HG03025 (cell line): ENCODE measurements at regions not wholly inside any gene's neighbourhood (a gene's known extent, or its start where the extent isn't known, plus 50 kb on each side); places are given as distances from the start of the nearest gene placed in this dataset.
"Not testable (repeated sequence)": the region's sequence is repeated elsewhere in the genome, so short reads cannot be mapped to it uniquely, and the experiment has no call there.

Source experiments
- ATAC-seq: cut with Tn5 transposase; IDR thresholded peaks from one replicate; pipeline ENCODE4 v1.9.1; 2021; ENCODE audit warnings: mild to moderate bottlenecking, moderate library complexity; ENCODE audit not compliant: unreplicated experiment, low FRiP score

- ATAC-seq, result no peak
Measured at GRCh38 chr6:112401083-112401482, 54.0 kb downstream of the RFPL4B start.

- no peak for ATAC-seq
Measured at GRCh38 chr6:112407101-112407590, 60.0 kb downstream of the RFPL4B start.

DNA sequence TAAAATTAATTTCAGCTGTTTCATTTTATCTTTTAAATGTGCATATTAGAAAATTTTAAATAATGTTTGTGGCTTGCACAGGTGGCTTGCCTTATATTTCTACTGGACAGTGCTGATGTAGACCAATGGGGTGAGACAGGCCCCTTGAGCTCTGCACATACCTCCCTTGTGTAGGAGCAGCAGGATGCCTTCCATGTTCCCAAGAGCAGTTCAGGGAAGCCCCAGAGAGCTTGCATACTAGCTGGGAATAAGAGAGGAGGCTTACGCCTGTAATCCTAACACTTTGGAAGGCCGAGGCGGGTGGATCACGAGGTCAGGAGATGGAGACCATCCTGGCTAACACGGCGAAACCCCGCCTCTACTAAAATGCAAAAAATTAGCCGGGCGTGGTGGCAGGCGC is 61.4 kb downstream of the RFPL4B start:
- no peak for ATAC-seq

DNA sequence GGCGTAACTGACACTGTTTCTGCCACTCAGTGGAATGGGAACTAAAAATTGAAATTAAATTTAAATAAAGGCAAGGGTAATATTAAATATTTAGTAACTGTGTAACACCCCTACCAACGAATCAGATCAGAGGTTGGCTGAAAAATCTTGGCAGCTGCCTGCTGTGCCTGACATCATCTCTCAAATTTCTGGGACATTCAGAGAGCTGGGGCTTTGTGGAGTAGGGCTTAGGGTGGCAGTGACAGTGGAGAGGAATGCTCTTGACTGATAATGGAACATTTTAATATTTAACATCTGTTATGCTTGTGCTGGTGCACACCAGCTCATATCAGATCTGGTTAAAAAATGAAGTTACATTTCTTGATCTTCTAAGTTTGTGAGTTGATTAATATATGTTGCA is 62.2 kb downstream of the RFPL4B start:
- no peak for ATAC-seq

DNA sequence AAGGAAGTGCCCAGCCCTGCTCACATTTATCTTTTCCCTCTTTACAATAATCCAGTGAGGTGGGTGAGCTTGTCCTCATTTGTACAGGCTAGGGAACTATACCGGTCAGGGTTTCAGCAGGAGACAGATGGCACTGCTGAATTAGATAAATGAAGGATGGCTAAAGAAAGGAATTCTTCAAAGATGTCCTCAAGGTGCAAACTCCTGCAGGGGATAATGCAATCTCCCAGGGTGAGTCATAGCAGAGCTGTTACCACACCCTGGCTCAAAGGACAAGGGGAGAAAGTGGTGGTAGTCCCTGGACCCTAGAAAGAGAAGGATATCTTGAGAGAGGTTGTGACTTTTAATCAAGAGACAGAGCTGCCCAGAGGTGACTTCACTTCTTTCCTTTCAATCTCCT is 66.7 kb downstream of the RFPL4B start:
- no peak for ATAC-seq

GRCh38 chr6:112415366-112415765 is 68.2 kb downstream of the RFPL4B start:
- ATAC-seq, result no peak

DNA sequence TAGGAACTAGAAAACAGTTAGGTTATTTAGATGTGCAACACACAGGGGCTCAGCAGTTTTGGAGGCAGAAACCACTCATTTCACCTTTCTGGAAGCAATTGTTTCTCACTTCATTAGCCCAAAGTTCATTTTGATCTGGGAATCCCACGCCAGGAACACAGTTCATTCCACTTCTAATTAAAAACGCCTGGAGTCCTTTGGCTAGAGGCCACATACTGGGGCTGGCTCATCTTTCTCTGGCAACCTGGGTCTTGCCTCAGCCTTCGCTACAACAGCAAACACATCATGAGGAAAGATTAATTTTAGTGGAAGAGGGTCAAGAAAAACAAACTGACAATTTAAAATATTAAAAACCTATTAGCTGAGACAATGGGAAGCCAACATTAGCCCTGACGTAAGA is 69.7 kb downstream of the RFPL4B start:
- no peak for ATAC-seq

- not testable (repeated sequence) for ATAC-seq
Measured at GRCh38 chr6:112427011-112427410, 79.9 kb downstream of the RFPL4B start.

DNA sequence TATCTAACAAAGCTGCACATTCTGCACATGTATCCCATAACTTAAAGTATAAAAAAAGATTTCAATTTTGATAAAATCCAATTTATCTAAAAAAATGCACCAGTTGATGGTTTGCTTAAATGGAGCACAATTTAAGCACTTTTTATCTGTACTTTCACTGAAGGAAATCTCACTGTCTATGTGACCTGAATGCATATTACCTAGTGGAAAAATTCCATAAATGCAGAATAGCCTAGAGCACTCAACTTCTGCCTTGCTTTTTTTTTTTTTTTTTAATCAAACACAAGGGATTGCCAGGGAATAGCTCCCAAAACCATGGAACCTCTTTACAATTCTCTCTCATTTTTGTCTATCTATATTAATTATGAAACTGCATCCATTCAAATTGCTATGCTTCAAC is 80.4 kb downstream of the RFPL4B start:
- no peak for ATAC-seq

DNA sequence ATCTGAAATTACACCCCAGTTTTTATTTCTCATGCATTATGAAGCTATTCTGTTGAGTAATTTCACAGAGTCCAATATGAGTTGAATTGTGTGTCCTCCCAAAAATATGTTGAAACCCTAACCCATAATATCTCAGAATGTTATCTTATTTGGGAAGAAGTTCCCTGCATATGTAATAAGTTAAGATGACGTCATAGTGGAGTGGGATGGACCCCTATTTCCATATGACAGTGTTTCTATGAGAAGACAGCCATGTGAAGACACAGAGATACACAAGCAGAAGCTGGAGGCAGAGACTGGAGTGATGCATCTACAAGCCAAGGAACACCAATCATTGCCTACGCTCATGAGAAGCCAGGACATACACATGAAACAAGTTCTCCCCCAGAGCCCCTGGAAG is 81.3 kb downstream of the RFPL4B start:
- no peak for ATAC-seq

DNA sequence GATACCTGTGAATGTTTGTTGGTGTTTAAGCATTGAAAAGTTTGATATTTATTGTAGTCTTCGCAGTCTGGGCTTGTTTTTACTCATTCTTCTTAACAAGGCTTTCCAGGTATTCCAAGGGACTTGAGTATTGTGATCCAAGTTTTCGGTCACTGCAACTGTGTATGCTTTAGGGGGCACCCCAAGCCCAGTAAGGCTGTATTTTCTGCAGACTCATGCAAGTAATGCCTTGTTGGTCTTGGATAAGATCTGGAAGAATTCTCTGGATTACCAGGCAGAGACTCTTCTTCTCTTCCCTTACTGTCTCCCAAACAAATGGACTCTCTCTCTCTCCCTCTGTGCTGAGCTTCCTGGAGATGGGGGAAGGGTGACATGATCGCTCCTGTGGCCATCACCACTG is 82.1 kb downstream of the RFPL4B start:
- ATAC-seq, result no peak

GRCh38 chr6:112431803-112432202 is 84.7 kb downstream of the RFPL4B start:
- ATAC-seq, result no peak

GRCh38 chr6:112432853-112433252 is 85.7 kb downstream of the RFPL4B start:
- no peak for ATAC-seq

GRCh38 chr6:112433457-112433856 is 86.3 kb downstream of the RFPL4B start:
- ATAC-seq, result no peak

DNA sequence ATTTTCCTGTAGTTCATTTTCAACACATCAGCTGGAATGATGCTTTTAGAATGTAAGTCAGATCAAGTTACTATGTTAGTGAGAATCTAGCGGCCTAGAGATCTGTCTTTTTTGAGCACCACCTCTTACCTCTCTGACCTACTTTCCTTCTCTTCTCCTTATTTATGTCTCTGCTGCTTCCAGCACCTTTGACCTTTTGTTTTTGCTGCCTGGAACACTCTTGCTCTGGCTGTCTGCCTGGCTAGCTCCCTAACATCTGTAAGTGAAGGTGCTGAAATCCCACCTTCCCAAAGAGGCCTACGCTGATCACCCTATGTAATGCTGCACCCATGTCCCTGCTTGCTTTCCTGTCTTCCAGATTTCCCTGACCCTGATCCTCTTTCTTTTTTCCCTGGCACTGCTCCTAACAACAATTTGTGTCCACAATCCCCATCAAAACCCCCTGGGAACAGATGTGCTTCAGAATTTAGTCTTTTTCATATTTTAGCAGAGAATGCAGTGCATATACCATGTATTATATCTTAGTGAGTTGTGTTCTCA is 87.8 kb downstream of the RFPL4B start:
- no peak for ATAC-seq

- no peak for ATAC-seq
Measured at GRCh38 chr6:112437058-112437457, 89.9 kb downstream of the RFPL4B start.

GRCh38 chr6:112439010-112439409 is 91.9 kb downstream of the RFPL4B start:
- no peak for ATAC-seq

GRCh38 chr6:112439432-112439831 is 92.3 kb downstream of the RFPL4B start:
- ATAC-seq, result no peak

DNA sequence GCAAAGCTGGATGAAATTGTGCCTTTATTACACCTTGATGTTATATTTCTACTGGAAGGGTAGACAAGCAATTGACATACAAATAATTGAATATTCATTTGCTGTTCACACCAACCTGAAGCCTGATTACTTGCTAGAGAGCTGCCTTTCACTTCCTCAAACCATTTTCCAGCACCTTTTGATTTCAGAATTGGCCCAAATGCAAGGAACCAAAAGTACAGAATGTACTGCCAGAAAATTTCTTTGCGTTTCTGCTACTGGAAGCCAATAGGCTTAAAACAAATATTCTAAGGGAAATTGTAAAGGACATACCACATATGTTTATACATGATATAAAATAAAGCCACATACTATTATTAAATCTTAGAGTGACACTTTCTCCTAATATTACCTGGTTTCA is 94.5 kb downstream of the RFPL4B start:
- ATAC-seq, result no peak

GRCh38 chr6:112443179-112444065 is 96.3 kb downstream of the RFPL4B start:
- no peak for ATAC-seq

- not testable (repeated sequence) for ATAC-seq
Measured at GRCh38 chr6:112448786-112449185, 101.7 kb downstream of the RFPL4B start.

GRCh38 chr6:112450663-112451062 is 103.5 kb downstream of the RFPL4B start:
- ATAC-seq, result no peak
